VCaP (cell line): ENCODE measurements at regions not wholly inside any gene's neighbourhood (a gene's known extent, or its start where the extent isn't known, plus 50 kb on each side); places are given as distances from the start of the nearest gene placed in this dataset.

ENCODE experiments used
- H3K27ac ChIP-seq: fragments of 450-650 bp; 2 replicates; pipeline ENCODE4 v1.5.1; 2017
- TF ChIP-seq, protein P1 (sequence below): fragments of 450-650 bp; conservative IDR thresholded peaks from 2 replicates; pipeline ENCODE4 v1.5.1; 2017; ENCODE audit warnings: mild to moderate bottlenecking, moderate library complexity

- no peak overlapping the region for H3K27ac ChIP-seq
- TF ChIP-seq, protein P1, sequence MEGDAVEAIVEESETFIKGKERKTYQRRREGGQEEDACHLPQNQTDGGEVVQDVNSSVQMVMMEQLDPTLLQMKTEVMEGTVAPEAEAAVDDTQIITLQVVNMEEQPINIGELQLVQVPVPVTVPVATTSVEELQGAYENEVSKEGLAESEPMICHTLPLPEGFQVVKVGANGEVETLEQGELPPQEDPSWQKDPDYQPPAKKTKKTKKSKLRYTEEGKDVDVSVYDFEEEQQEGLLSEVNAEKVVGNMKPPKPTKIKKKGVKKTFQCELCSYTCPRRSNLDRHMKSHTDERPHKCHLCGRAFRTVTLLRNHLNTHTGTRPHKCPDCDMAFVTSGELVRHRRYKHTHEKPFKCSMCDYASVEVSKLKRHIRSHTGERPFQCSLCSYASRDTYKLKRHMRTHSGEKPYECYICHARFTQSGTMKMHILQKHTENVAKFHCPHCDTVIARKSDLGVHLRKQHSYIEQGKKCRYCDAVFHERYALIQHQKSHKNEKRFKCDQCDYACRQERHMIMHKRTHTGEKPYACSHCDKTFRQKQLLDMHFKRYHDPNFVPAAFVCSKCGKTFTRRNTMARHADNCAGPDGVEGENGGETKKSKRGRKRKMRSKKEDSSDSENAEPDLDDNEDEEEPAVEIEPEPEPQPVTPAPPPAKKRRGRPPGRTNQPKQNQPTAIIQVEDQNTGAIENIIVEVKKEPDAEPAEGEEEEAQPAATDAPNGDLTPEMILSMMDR, result no peak
Measured at GRCh38 chr5:178808886-178809285, 50.9 kb upstream of the ZNF354B start.

DNA sequence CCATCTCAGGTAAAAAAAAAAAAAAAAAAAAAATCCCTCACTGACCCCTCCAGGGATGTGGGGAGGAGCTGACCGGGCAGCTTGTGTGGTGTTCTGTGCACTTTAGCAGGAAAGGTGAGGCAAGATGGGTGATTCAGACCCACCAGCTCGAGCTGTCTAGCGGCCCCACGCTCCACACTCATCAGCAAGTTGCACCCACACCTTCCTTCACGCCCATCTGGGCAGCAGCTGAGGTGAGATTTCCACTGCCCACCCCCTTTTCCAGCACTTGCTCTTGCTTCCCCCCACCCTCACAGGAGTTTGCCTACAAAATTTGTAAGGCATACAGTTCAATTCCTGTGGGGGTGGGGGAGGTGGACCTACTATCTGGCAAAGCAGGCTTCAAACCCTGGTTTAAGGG lies 58.7 kb upstream of the ZNF354B start:
- TF ChIP-seq, protein P1, result no peak
- no peak overlapping the region for H3K27ac ChIP-seq

GRCh38 chr5:178797546-178798440 lies 62.0 kb upstream of the ZNF354B start:
- no peak overlapping the region for H3K27ac ChIP-seq

DNA sequence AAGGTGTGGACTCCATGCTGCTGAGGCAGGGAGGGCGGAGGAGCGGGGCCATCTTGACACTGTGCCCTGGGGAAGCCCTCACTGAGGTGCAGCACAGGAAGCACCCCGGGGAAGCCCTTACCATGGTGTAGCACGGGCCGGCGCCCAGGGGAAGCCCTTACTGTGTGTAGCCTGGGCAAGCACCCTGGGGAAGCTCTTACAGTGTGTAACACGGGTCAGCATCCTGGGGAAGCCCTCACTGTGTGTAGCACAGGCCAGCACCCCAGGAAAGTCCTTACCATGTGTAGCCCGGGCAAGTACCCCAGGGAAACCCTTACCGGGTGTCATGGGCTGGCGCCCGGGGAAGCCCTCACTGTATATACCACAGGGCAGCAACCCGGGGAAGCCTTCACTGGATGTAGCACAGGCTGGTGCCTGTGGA lies 62.6 kb upstream of the ZNF354B start:
- no peak overlapping the region for H3K27ac ChIP-seq
- TF ChIP-seq, protein P1, result no peak

More at GRCh38 chr5:178797546-178798440, 62.0 kb upstream of the ZNF354B start:
- TF ChIP-seq, protein P1, result no peak

DNA sequence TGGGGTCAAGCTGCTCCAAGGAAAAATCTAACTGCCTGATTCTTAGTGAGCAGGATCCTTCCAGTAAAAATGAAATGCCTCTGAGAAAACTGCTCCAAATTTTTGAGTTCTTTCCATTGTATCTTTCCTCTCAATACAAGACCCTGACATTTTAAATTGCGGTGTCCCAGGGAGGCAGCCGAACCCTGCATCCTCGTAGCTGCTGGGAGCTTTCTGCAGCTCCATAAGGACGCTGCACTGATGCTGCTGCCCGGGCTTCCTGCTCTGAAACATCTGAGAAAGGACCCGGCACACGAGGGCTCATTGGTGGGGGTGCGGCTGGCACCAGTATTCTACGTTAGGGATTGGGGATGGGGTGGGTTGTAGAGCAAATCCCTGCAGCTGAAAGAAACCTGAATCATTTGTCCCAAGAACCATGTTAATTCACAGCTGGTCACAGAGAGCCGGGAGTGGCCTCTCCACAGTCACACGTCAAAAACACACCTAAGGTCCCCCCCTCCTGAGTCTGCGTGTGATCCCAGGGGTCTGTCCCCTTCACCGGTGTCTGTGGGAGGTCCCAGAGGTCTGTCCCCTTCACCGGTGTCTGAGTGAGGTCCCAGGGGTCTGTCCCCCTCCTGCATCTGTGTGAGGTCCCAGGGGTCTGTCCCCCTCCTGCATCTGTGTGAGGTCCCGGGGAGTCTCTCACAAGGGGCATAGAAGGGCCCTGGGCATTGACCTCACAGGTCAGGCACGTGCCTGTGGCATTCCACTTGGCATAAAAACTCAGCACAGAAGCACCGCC lies 63.4 kb upstream of the ZNF354B start:
- no peak overlapping the region for H3K27ac ChIP-seq
- TF ChIP-seq, protein P1, result no peak

GRCh38 chr5:178794433-178794832 lies 64.0 kb upstream of the ZNF354A start:
- TF ChIP-seq, protein P1, result no peak
- no peak overlapping the region for H3K27ac ChIP-seq

- TF ChIP-seq, protein P1, result no peak
- H3K27ac ChIP-seq, result no peak overlapping the region
Measured at GRCh38 chr5:178793696-178794095, 63.2 kb upstream of the ZNF354A start.
